ENCODE measurements at regions not wholly inside any gene's neighbourhood (a gene's known extent, or its start where the extent isn't known, plus 50 kb on each side); places are given as distances from the start of the nearest gene placed in this dataset.
"Not testable (repeated sequence)": the region's sequence is repeated elsewhere in the genome, so short reads cannot be mapped to it uniquely, and the experiment has no call there.

DNA sequence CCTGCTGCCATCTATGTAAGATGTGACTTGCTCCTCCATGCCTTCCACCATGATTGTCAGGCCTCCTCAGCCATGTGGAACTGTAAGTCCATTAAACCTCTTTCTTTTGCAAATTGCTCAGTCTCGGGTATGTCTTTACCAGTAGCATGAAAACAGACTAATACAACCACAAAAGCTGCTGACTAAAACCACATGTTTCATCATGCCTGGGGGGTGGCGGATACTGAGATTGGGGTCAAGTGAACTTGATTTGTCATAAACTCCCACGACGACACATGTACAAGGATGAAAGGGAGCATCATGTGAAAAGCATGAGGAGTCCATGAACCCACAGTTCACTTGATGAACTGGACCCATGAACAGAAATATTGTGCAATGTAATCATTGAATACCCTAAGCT is 134.9 kb upstream of the ANK3 start:
- no peaks in the 10 kb centered on the region for H3K36me3 ChIP-seq (ENCODE audit: control insufficient read depth, insufficient read depth, low read length)
- DNase-seq (ENCODE audit: low read depth): peak; percentile 39
- TF ChIP-seq, protein P1, sequence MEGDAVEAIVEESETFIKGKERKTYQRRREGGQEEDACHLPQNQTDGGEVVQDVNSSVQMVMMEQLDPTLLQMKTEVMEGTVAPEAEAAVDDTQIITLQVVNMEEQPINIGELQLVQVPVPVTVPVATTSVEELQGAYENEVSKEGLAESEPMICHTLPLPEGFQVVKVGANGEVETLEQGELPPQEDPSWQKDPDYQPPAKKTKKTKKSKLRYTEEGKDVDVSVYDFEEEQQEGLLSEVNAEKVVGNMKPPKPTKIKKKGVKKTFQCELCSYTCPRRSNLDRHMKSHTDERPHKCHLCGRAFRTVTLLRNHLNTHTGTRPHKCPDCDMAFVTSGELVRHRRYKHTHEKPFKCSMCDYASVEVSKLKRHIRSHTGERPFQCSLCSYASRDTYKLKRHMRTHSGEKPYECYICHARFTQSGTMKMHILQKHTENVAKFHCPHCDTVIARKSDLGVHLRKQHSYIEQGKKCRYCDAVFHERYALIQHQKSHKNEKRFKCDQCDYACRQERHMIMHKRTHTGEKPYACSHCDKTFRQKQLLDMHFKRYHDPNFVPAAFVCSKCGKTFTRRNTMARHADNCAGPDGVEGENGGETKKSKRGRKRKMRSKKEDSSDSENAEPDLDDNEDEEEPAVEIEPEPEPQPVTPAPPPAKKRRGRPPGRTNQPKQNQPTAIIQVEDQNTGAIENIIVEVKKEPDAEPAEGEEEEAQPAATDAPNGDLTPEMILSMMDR (IDR thresholded peaks at IDR 0.05; ENCODE audit: insufficient read depth, low read length, poor library complexity, severe bottlenecking): no peak
- H3K4me3 ChIP-seq (ENCODE audit: low read depth, low read length): no peak overlapping the region
- no peaks in the 10 kb centered on the region for H3K27me3 ChIP-seq (ENCODE audit: control insufficient read depth, insufficient read depth, low read length)

DNA sequence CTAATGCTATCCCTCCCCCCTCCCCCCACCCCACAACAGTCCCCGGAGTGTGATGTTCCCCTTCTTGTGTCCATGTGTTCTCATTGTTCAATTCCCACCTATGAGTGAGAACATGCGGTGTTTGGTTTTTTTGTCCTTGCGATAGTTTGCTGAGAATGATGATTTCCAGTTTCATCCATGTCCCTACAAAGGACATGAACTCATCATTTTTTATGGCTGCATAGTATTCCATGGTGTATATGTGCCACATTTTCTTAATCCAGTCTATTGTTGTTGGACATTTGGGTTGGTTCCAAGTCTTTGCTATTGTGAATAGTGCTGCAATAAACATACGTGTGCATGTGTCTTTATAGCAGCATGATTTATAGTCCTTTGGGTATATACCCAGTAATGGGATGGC is 133.7 kb upstream of the ANK3 start:
- H3K27me3 ChIP-seq (ENCODE audit: control insufficient read depth, insufficient read depth, low read length); DNase-seq (ENCODE audit: low read depth); H3K4me3 ChIP-seq (ENCODE audit: low read depth, low read length); H3K36me3 ChIP-seq (ENCODE audit: control insufficient read depth, insufficient read depth, low read length): not testable (repeated sequence)

DNA sequence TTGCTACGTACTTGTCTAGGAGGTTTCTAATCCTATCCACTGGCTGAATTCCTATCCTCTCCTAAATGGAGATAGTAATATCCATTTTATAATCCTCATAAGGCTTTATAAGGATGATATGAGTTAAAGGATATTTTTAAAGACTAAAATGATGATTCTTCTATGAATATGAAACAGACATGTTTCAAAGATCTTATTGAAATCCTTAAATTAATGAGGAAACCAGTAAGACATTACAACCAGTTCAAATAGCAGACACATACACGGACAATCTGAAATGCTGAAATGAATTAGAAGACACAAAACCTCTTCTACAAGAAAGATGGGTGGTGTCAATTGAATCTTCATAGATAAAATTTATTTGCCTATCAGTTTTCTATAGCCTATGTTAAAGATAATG is 132.9 kb upstream of the ANK3 start:
- no peak for DNase-seq (ENCODE audit: low read depth)
- H3K36me3 ChIP-seq (ENCODE audit: control insufficient read depth, insufficient read depth, low read length): no peaks in the 10 kb centered on the region
- H3K27me3 ChIP-seq (ENCODE audit: control insufficient read depth, insufficient read depth, low read length): no peaks in the 10 kb centered on the region
- H3K4me3 ChIP-seq (ENCODE audit: low read depth, low read length): no peak overlapping the region
- TF ChIP-seq, protein P1 (IDR thresholded peaks at IDR 0.05; ENCODE audit: insufficient read depth, low read length, poor library complexity, severe bottlenecking): no peak

DNA sequence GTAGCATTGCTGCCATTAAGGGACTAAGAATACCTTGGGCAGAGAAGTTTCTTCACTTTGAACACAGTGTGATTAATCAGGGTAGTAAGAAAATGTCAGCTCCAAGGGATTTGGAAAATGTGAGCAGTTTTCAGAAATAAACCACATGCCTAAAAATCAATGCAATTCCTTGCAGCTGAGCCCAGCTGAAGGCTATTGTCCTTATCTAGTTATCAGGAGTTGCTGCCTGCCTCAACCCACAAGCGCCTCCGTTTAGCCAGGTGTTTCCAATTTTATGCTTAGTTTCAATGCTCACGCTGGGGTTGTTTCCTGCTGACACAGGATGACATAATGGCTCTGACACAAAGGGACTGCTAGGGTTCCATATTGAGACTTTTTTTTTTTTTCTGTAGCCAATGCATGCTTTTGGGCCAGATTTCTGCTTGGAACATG is 132.3 kb upstream of the ANK3 start:
- peak; percentile 61 for DNase-seq (ENCODE audit: low read depth)
- Histone ChIP-seq H3K27me3 (ENCODE audit: control insufficient read depth, insufficient read depth, low read length) (no peaks in the 10 kb centered on the region), H3K36me3 (ENCODE audit: control insufficient read depth, insufficient read depth, low read length) (no peaks in the 10 kb centered on the region), H3K4me3 (ENCODE audit: low read depth, low read length) (no peak overlapping the region)
- TF ChIP-seq, protein P1 (IDR thresholded peaks at IDR 0.05; ENCODE audit: insufficient read depth, low read length, poor library complexity, severe bottlenecking): no peak

DNA sequence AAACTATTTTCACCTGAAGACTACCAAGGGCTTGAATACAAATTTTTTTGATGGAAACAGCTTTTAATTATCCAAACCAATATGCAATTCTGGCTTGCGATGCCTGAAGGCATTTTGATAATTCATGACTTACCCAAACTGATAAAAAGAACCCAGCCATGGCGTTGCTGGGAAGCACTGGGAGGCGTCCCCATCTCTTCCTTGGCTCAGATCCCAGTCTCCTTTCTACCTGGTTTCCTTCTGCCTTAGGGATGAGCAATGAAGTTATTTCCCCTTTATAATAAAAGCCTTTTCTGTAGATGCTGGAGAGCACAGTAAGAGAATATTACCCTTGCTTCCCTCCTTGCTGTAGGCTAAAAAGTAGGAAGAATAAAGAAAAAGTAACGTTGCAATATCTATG is 129.1 kb upstream of the ANK3 start:
- no peaks in the 10 kb centered on the region for H3K36me3 ChIP-seq (ENCODE audit: control insufficient read depth, insufficient read depth, low read length)
- no peak for DNase-seq (ENCODE audit: low read depth)
- TF ChIP-seq, protein P1 (IDR thresholded peaks at IDR 0.05; ENCODE audit: insufficient read depth, low read length, poor library complexity, severe bottlenecking): no peak
- H3K4me3 ChIP-seq (ENCODE audit: low read depth, low read length): no peak overlapping the region
- no peaks in the 10 kb centered on the region for H3K27me3 ChIP-seq (ENCODE audit: control insufficient read depth, insufficient read depth, low read length)

DNA sequence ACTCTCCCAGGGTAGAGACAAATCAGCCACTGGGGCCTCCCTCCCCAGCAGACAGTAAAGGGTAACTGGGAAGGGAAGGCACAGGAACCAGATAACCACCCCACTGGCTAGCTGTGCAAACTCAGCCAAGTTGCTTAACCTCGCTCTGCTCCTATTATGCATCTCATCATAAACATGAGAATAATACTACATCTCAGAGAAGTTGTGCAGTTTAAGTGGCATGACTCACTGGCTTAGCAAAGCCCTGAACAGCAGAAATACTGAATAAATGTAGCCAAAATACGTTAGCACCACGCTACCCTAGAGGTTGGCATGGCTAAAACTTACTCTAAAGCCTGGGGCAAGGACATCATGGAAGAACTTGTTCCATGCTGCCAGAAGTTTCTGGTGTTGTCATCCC is 128.1 kb upstream of the ANK3 start:
- H3K27me3 ChIP-seq (ENCODE audit: control insufficient read depth, insufficient read depth, low read length): no peaks in the 10 kb centered on the region
- no peaks in the 10 kb centered on the region for H3K36me3 ChIP-seq (ENCODE audit: control insufficient read depth, insufficient read depth, low read length)
- DNase-seq (ENCODE audit: low read depth): no peak
- no peak overlapping the region for H3K4me3 ChIP-seq (ENCODE audit: low read depth, low read length)
- TF ChIP-seq, protein P1 (IDR thresholded peaks at IDR 0.05; ENCODE audit: insufficient read depth, low read length, poor library complexity, severe bottlenecking): no peak

All from kidney epithelial cell (primary cell).